ENCODE measurements at regions not wholly inside any gene's neighbourhood (a gene's known extent, or its start where the extent isn't known, plus 50 kb on each side); places are given as distances from the start of the nearest gene placed in this dataset.

DNA sequence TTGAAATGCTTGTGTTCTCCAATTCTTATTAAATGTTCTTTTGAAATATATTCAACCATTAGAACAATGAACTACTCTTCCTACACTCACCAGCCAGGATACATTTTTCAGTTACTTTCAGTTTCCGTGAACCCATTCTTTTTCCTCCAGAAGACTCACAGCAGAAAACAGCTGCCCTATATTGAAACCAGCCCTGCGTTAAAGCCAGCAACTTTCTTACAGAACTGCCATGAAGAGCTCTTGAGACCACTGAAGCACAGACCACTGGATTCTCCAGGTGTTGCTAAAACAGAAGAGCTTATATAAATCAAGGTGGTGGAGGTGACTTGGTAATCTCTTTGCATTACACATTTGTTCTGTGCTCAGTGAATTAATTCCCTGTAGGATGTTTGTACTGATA, 365.9 kb upstream of the C9orf72 start:
- in situ Hi-C loops (cut with HindIII; ENCODE audit: low pct_ligation_motif_present, low pct_unique_long_range_greater_than_20kb, low sequenced_read_pairs), result no loop called here

DNA sequence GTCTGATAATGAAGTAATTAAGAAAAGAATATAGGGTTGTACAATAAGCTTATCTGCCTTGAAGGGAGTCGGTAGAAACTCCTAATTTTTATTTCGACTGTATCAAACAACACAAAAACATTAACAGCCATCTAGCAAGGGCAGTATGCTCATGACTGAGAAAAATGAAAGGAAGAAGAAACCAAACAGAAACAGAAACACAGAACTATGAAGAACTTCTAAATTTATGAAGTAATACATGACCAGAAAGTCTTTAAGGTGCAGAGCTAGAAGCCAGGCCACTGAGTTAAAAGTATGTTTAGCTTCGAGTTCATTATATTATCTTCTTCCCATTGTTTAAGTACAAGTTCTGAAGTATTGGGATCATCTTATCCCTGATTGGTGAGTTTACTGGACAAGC, 367.3 kb upstream of the C9orf72 start:
- in situ Hi-C loops (cut with HindIII; ENCODE audit: low pct_ligation_motif_present, low pct_unique_long_range_greater_than_20kb, low sequenced_read_pairs), result no loop called here
- DNase-seq, result no peak

More for the DNA sequence above, 365.9 kb upstream of the C9orf72 start:
- DNase-seq, result no peak

DNA sequence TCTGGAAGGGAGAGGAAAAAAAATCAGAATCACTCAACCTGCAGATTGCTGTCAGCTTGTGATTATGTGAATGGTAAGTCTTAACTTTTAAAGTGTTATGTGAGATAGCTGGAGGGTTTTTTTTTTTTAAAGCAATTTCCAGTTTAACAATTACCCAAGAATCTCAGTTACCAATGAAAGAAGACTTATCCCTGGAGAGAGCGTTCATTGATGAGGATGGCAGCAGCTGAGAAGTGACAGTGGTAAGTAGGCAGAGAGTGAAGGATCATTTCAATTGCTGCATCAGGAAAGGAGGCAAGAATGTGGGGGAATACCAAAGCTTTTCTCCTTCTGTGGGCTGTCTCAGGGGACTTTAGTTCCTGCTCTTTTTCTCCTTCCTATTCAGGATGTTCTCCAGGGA, 370.2 kb upstream of the C9orf72 start:
- in situ Hi-C loops (cut with HindIII; ENCODE audit: low pct_ligation_motif_present, low pct_unique_long_range_greater_than_20kb, low sequenced_read_pairs), result no loop called here
- DNase-seq, result no peak

DNA sequence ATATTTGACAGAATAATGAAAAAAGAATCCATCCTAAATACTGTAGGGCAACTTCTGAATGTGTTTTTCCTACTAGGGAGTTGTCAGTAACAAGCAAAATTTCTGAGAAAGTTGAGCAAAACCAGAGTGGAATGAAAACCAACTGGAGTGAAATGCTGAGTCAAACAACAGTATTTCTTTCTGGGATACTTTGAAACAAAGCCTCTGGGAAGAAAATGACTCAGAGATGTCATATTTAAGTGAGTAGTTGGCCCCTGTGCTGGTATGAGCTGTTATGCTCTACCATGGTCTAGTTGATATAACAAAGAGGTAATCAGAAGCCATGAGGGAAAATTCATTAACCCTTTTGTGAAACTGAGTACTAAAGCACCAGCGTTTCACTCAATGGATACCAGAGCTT, 372.1 kb upstream of the C9orf72 start:
- in situ Hi-C loops (cut with HindIII; ENCODE audit: low pct_ligation_motif_present, low pct_unique_long_range_greater_than_20kb, low sequenced_read_pairs), result no loop called here

DNA sequence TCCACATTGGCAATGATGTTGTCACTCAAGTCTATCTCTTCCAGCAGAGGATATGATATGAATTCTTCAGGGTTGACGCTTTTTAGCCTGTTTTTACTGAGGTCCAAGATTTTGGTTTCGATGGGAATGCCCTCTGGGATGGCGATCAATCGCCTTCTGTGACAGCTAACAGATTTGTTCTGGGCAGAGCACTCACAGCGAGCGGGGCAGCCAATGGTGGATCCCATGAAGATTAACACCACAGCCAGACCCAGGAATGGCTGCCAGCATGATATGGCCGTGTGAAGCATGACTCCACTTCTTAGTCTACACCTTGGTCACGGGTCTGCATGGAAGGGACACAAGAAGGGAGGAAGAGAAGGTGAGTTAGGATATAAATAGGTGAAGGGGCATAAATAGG, 377.1 kb upstream of the C9orf72 start:
- in situ Hi-C loops (cut with HindIII; ENCODE audit: low pct_ligation_motif_present, low pct_unique_long_range_greater_than_20kb, low sequenced_read_pairs), result no loop called here
- no peak for DNase-seq

More for the DNA sequence above, 372.1 kb upstream of the C9orf72 start:
- DNase-seq, result no peak

DNA sequence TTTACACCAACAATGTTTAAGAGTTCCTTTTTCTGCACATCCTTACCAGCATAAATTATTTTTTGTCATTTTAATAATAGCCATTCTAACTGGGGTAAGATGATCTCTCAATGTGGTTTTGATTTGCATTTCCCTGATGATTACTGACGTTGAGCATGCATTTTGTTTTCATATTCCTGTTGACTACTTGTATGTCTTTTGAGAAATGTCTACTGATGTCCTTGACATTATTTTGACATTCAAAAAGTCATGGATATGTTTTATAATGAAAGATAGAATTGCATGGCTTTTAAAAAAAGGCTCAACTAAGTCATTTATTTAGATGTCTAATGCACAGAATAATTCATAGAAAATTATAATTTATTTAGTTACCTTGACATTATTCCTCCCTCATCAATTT, 381.6 kb upstream of the C9orf72 start:
- DNase-seq, result no peak
- in situ Hi-C loops (cut with HindIII; ENCODE audit: low pct_ligation_motif_present, low pct_unique_long_range_greater_than_20kb, low sequenced_read_pairs), result no loop called here

DNA sequence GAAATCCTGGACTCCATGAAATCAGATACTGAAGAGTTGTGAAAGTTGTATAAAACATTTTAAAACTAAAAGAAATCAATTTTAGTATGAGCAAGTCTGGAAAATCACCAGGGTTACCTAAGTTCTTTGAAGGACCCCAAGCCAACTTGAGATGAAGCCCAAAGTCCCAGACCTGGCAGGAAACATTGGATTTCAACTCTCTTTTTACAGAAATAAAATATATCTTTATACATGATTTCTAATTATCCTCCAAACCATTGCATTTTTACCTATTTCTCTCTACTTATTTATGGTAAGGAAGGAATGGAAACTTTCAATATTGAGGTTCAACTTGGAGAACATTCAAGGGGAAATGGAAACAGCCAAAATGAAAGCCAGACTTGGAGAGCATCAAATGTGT, 390.6 kb upstream of the C9orf72 start:
- no peak for DNase-seq
- in situ Hi-C loops (cut with HindIII; ENCODE audit: low pct_ligation_motif_present, low pct_unique_long_range_greater_than_20kb, low sequenced_read_pairs), result no loop called here

DNA sequence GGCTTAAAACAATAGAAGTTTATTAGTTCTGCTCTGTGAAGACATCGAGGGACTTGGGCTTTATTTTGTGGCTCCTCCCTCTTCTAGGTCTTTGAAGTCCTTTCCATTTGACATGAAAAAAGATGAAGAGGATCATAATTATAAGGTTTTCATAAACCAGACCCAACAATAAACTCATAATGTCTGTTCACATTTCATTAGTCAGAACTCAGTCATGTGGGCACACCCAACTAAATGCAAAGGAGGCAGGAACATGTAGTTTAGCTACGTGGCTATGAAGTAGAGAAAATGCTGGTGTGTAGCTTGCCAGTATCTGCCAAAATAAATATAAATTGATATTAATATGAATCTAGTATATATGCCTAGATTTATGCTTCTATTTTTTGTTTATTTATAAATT, 393.9 kb upstream of the C9orf72 start:
- in situ Hi-C loops (cut with HindIII; ENCODE audit: low pct_ligation_motif_present, low pct_unique_long_range_greater_than_20kb, low sequenced_read_pairs), result no loop called here
- DNase-seq, result no peak

DNA sequence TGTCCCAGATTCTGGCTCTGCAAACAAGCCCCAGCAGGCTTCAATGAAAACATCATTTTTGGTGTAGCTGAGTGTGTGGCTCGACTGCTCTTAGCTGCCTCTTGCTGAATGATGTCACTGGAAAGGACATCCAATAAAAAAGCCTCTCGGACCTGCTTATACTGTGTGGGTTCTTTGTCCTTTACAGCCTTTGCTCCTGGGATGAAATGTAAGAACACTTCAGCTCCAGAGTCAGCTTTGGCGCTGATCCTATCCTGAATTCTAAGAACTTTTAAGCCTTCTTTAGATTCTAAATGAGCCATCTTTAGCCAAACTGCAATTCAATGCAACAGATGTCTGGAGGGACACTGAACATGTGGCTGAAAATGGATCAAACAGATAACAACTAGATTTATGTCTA, 404.6 kb upstream of the C9orf72 start:
- DNase-seq, result no peak
- in situ Hi-C loops (cut with HindIII; ENCODE audit: low pct_ligation_motif_present, low pct_unique_long_range_greater_than_20kb, low sequenced_read_pairs), result no loop called here

DNA sequence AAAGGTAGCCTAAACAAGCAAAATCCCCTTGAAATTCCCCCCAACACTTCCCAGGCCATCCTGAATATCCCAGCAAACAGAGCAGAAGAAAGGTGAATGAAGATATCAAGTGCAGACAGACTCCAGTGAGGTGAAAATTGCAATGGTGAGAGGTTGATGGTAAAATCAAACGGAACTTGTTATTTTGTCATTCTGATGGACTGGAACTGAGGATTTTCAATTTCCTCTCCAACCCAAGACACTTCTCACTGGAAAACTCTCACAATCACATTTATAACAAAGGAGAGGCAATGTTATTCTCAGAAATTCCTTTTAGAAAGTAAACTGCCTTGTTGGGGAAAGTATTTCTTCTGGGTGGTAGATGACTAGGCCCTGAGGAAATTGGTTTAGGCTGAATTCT, 412.4 kb upstream of the C9orf72 start:
- in situ Hi-C loops (cut with HindIII; ENCODE audit: low pct_ligation_motif_present, low pct_unique_long_range_greater_than_20kb, low sequenced_read_pairs), result no loop called here
- DNase-seq, result no peak

DNA sequence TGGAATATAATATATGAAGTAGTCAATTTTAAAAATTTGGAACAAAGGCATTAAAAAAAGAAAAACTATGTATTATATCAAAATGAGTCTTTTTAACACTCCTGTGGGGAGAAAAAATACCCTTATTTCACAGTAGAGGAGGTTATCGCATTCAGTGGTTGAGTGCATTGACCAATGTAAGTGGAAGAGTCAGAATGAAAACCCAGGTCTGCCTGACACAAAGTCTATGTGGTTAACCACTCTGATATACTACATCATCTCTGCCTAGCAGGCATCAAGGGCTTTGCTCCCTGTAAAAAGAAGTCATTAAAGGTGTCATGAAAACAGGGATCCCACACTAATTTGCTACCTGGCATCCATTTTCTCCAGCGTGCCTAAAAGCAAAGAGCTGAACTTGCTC, 417.2 kb upstream of the C9orf72 start:
- in situ Hi-C loops (cut with HindIII; ENCODE audit: low pct_ligation_motif_present, low pct_unique_long_range_greater_than_20kb, low sequenced_read_pairs), result no loop called here
- no peak for DNase-seq

DNA sequence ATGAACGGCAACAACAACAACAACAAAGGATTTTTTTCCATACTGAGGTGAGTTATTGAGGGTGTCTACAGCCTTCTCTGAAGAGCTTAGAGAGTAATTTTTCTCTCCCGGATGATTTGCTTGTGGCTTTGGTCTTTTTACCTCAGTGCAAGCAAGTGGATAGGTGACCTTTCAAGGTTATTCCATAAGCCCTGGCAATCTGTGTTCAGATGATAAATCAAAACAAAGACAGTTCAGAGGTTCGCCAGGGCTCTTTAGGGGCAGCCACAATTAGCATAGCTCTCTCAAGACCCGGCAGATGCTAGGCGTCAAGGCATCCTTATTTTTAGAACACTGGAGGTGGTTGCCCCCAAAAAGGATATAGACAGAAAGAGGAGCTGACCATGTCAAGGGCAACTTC, 417.9 kb upstream of the C9orf72 start:
- DNase-seq, result no peak
- in situ Hi-C loops (cut with HindIII; ENCODE audit: low pct_ligation_motif_present, low pct_unique_long_range_greater_than_20kb, low sequenced_read_pairs), result no loop called here

DNA sequence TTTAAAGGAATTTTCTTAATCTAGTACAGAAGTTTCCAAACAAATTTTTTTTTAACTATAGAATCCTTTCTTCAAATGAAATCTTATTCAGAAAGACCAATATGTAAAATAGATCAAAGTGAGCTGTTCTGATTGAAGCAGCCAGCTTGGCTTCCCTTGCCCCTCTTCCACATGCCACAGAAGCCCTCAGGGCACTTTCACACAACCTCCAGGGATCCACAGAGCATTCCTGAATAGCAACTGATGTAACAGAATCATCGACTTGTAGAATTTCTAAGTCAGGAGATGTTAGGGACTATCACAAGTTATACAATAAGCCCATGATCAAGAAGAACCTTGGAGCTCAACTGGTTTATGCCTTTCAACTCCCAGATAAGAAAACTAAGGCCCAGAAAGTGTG, 427.8 kb upstream of the C9orf72 start:
- in situ Hi-C loops (cut with HindIII; ENCODE audit: low pct_ligation_motif_present, low pct_unique_long_range_greater_than_20kb, low sequenced_read_pairs), result no loop called here
- DNase-seq, result no peak

DNA sequence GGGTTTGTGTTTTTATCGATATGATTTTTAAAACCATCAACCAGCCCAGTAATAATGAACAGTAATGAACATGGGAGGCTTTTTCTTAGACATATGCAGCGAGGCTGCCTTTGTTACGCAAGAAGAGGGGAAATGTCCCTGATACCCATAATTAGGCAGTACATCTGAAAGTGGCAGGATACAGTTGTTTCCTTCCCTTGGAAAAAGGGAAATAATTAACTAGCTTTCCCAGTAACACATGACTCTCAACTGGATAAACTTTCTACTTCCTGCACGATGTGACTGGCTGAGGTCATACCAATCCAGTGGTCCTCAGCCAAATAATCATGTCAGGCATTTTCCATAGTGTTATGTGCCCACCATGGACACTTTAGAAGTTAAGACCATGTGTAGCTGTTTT, 431.6 kb upstream of the C9orf72 start:
- no peak for DNase-seq
- in situ Hi-C loops (cut with HindIII; ENCODE audit: low pct_ligation_motif_present, low pct_unique_long_range_greater_than_20kb, low sequenced_read_pairs), result no loop called here

DNA sequence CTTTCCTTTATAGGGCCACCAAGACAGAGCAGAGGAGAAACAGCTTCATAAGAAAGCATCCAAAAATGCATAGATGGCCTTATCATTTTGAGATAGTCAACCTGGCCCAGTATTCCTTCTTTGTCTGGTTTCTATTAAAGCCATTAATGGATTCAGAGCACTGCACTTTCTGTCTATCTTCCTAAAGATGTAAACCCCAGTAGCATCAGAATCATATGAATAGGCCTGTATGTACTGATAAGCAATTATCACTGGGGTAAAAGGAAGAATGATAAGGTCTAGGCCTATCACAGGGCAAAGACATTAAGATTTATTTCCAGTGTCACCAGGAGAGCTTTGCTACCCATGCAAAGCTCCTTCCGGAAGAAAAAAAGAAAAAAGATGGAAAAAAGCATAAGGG, 432.5 kb upstream of the C9orf72 start:
- DNase-seq, result no peak
- in situ Hi-C loops (cut with HindIII; ENCODE audit: low pct_ligation_motif_present, low pct_unique_long_range_greater_than_20kb, low sequenced_read_pairs), result no loop called here

DNA sequence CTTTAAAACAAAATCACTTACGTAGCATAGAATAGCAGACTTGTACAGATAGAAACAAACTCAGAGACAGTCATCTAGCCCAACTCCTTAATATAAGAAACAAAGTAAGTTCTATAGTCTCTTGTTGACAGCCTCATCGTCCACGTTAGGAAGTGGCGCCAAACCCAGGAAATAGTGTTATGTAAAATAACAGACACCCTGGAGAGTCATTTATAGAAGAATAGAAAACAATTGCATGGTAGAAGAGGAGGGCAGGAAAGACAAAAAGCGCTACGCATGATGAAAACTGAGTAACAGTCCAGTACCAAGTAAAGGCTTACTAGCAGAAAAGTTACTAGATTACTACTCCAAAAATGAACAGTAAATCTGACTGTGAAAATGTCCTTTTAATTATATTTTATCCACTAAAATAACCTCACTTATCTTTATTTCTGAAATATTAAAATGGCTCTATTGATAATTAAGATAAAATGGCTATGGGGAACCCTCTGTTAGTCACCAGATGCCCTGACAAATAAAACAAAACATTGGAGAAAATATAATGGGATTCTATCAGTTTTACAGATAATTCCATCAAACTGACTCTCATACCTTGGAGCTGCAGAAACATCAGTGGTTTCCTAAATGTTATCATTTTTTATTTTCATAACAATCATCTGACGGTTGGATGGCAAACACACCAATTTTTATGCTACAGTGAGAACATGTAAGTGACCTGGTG, 434.0 kb upstream of the C9orf72 start:
- in situ Hi-C loops (cut with HindIII; ENCODE audit: low pct_ligation_motif_present, low pct_unique_long_range_greater_than_20kb, low sequenced_read_pairs), result no loop called here
- no peak for DNase-seq

DNA sequence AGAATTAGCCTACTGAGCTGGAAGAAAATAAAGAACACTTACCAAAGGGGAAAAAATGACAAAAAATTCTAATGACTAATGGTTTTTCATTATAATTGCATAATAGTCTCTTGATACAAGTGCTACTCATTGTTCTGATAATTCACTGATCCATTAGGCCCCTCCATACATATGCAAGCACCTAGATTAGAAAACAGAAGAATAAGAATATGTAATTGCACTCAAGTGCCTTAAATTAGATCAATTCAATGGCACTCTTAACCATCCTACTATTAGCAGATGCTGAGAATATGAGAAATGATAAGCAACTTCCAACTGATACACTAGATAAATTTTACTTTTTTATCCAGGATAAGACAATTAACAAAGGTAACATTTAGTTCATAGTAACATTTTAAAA, 440.9 kb upstream of the C9orf72 start:
- in situ Hi-C loops (cut with HindIII; ENCODE audit: low pct_ligation_motif_present, low pct_unique_long_range_greater_than_20kb, low sequenced_read_pairs), result no loop called here
- DNase-seq, result no peak

DNA sequence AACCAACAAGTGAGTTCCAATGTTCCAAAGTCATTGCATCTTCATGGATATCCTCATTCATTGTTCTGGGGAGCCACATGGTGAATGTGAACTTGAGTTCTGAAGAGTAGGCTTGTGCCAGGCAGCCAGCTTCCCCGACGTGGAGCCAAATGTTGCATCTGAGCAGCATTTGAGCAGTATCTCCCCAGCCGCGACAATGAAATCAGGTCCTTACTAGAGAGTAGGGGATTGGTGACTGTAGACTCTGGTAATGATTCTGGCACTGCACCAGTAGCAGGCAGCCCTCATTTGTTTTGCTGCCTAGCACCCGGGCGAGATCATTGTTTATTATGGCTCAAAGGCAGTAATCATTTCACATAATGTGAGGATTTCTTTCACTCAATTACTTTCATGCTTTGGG, 451.4 kb upstream of the C9orf72 start:
- no peak for DNase-seq
- in situ Hi-C loops (cut with HindIII; ENCODE audit: low pct_ligation_motif_present, low pct_unique_long_range_greater_than_20kb, low sequenced_read_pairs), result no loop called here

DNA sequence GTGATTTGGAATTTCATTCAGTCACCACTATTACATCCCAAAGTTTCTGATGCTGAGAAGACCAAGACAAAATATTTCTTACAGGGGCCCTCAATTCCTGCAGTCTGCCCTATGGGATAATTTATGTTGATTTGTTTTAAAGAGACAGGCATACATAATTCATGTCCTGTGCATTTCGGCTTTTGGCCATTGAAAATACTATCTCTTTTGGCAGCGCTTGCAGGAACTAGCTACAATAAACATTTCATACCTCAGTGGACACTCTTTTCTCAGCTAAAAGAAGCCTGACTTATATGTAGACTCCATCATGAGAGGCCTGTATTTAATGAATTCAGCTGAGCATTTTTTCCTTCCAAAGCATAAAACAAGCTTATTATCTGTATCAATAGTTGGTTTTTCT, 451.9 kb upstream of the C9orf72 start:
- DNase-seq, result no peak
- in situ Hi-C loops (cut with HindIII; ENCODE audit: low pct_ligation_motif_present, low pct_unique_long_range_greater_than_20kb, low sequenced_read_pairs), result no loop called here

DNA sequence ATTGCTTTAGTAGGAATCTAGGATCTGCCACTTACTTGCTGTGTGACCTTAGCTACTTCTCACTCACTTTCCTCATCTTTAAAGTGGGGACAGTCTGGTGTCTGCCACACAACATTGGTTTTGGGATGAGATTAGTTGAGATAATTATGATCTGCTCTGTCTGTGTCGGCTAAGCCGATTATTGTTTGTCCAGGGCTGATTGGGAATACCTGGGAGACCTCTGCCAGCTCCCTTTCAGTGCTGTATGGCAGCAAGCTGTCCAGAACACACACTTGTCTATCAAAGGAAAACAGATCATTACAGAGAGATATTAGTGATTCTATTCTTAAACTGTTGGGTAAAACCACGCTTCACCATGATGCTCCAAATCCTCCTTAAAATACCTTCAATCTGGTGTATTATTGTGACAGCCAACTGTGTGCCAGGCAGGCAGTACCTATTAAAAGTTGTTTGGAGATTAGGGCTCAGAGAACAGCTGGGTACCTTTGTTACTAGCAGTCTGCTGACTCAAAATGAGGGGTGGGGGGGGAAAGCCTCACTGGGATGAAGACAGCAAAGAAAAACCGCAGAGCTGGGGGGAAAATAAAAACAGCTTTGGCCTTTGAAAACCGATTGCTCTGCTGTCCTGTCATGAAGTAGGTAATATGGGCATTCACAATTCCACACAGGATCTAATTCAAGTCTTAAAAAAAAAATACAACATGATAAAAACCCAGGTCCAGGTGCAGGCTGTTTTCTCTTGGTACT, 458.4 kb upstream of the C9orf72 start:
- no peak for DNase-seq
- in situ Hi-C loops (cut with HindIII; ENCODE audit: low pct_ligation_motif_present, low pct_unique_long_range_greater_than_20kb, low sequenced_read_pairs), result no loop called here

Measured in ACHN (cell line).